ENCODE measurements at regions not wholly inside any gene's neighbourhood (a gene's known extent, or its start where the extent isn't known, plus 50 kb on each side); places are given as distances from the start of the nearest gene placed in this dataset.

DNA sequence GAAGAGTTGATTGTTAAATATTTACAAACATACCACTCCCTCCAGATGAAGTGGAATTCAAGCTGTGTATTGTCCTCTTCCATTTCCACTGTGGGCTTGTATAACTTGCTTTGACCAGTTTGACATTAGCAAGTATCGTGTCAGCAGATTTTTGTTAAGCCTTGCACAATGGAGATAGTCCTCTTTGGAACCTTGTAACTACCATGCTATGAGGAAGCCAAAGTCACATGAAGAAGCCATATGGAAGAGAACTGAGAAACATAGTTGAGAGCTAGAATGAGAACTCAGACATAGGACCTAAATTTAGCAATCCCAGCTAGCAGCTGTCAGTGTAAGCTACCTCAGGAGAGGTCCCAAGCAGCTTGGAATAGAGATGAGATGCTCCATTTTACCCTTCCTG, 889.2 kb downstream of the PDCD6IP start:
- TF ChIP-seq, protein P1, sequence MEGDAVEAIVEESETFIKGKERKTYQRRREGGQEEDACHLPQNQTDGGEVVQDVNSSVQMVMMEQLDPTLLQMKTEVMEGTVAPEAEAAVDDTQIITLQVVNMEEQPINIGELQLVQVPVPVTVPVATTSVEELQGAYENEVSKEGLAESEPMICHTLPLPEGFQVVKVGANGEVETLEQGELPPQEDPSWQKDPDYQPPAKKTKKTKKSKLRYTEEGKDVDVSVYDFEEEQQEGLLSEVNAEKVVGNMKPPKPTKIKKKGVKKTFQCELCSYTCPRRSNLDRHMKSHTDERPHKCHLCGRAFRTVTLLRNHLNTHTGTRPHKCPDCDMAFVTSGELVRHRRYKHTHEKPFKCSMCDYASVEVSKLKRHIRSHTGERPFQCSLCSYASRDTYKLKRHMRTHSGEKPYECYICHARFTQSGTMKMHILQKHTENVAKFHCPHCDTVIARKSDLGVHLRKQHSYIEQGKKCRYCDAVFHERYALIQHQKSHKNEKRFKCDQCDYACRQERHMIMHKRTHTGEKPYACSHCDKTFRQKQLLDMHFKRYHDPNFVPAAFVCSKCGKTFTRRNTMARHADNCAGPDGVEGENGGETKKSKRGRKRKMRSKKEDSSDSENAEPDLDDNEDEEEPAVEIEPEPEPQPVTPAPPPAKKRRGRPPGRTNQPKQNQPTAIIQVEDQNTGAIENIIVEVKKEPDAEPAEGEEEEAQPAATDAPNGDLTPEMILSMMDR (conservative IDR thresholded peaks at IDR 0.05; ENCODE audit: low read depth, low read length), result no peak
- DNase-seq (ENCODE audit: low read depth), result no peak
- no peak overlapping the region for H3K4me3 ChIP-seq (ENCODE audit: low read depth, low read length)

DNA sequence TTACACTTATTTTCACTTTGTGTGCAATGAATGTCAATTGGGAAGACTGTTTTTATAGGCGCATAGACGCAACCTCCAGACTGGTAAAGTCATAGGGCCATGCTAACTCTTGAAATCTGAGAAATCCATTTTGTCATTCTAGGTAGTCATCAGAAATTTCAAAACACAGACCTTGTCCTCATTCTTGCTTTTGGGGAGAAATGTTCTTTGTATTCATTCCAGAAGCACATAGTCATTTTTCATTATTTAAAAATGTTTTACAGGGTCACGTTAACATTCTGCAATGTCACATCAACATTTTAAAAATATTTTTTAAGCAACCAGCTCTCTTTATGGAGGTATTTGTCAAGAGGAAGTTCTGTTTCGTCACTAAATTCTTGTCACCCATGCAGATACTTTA, 898.4 kb downstream of the PDCD6IP start:
- no peak for DNase-seq (ENCODE audit: low read depth)
- TF ChIP-seq, protein P1 (conservative IDR thresholded peaks at IDR 0.05; ENCODE audit: low read depth, low read length), result no peak
- H3K4me3 ChIP-seq (ENCODE audit: low read depth, low read length), result no peak overlapping the region

DNA sequence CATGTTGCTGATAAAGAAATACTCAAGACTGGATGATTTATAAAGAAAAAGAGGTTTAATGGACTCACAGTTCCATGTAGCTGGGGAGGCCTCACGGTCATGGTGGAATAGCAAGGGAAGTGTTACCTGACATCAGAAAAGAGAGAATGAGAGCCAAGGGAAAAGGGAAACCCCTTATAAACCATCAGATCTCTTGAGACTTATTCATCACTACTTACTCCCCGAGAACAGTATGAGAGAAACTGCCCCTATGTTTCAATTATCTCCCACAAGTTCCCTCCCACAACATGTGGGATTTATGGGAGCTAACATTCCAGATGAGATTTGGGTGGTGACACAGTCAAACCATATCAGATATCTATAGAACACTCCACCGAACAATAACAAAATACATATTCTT, 904.6 kb downstream of the PDCD6IP start:
- H3K4me3 ChIP-seq (ENCODE audit: low read depth, low read length), result no peak overlapping the region
- DNase-seq (ENCODE audit: low read depth), result no peak
- TF ChIP-seq, protein P1 (conservative IDR thresholded peaks at IDR 0.05; ENCODE audit: low read depth, low read length), result no peak

DNA sequence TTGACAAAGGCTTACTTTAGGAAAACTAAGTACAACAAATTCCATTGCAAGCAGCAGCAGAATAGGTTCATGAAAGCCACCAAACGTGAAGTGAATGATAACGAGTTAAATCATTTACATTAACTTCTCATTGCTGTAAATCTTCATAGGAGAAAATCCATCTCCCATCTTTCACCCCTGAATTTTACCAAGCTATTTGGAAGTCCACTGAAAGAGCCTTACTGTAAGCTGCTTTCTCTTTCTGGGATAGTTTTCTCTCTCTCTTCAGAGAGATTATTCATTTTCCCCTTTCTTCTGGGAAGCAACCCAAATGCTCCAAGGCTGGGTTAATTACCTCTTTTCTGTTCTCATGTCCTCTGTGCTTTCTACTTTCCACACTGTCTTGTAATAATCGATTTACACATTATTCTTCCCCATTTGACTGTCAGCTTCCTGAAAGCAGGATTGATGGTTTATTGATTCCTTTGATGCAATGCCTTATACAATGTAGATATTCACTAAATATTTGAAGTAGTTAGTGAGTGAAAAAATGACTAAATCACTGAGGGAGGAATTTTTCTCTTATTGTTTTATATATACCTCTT, 914.3 kb upstream of the ARPP21 start:
- TF ChIP-seq, protein P1 (conservative IDR thresholded peaks at IDR 0.05; ENCODE audit: low read depth, low read length), result no peak

DNA sequence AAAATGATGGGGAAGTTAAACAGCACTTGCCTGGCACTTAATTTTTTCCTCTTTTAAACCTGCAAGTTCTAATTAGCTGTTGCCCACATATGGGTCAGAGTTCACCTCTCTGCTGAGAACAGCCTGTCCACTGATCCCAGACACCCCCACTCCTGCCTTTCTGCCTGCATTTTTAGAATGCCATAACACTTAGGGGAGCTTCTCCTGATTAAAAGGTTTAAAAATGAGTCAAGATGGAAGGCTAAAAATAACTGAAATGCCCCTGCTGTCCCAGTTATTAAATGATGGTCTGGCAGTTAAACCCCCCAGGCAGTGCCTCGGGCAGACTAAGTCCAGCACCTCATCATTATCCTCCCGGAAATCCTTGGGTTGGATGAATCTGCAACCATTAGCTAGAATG, 913.6 kb upstream of the ARPP21 start:
- no peak overlapping the region for H3K4me3 ChIP-seq (ENCODE audit: low read depth, low read length)
- TF ChIP-seq, protein P1 (conservative IDR thresholded peaks at IDR 0.05; ENCODE audit: low read depth, low read length), result no peak
- DNase-seq (ENCODE audit: low read depth), result no peak

More for the DNA sequence above, 914.3 kb upstream of the ARPP21 start:
- no peak overlapping the region for H3K4me3 ChIP-seq (ENCODE audit: low read depth, low read length)
- DNase-seq (ENCODE audit: low read depth), result no peak

DNA sequence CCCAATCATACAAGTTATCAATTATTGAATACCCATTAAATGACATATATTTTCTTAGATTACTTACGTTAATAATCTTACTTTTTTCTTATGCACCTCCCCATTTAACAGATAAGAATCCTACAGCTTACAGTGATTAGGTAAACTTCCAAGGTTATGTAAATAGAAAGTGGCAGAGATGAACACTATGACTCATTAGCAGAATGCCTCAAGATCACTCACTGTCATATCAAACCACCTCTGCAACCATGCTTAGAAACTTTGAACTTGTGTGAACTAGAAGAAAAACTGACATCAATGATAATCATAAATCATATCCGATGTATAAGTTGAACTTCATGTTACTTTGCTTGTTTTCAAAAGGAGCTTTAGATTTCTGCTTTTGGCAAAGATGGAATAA, 911.6 kb upstream of the ARPP21 start:
- no peak for DNase-seq (ENCODE audit: low read depth)
- TF ChIP-seq, protein P1 (conservative IDR thresholded peaks at IDR 0.05; ENCODE audit: low read depth, low read length), result no peak
- H3K4me3 ChIP-seq (ENCODE audit: low read depth, low read length), result no peak overlapping the region

DNA sequence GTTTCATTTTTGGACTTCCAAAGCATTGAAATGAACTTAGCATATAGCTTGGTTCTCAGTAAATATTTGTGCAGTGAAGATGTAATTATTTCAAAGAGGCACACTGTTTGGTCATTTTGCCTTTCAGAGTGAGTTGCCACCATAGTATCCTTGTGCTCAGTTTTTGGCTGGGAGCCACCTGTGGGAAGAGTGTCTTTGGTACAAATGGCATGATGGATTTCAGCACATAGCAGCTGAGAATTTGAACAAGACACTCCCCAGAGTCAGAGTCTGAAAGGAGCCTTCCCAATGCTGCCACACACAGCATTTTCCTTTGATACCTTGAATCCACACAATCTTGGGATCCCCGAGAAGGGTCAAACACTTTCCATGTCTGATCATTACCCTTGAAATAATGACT, 897.2 kb upstream of the ARPP21 start:
- TF ChIP-seq, protein P1 (conservative IDR thresholded peaks at IDR 0.05; ENCODE audit: low read depth, low read length), result no peak
- no peak overlapping the region for H3K4me3 ChIP-seq (ENCODE audit: low read depth, low read length)
- DNase-seq (ENCODE audit: low read depth), result no peak
